ENCODE measurements at regions not wholly inside any gene's neighbourhood (a gene's known extent, or its start where the extent isn't known, plus 50 kb on each side); places are given as distances from the start of the nearest gene placed in this dataset.
"Not testable (repeated sequence)": the region's sequence is repeated elsewhere in the genome, so short reads cannot be mapped to it uniquely, and the experiment has no call there.

- DNase-seq: no peak
These were observed 251.0 kb upstream of the CWC22 start for GRCh38 chr2:180258041-180258537.

- DNase-seq: no peak
These were observed 250.2 kb upstream of the CWC22 start for GRCh38 chr2:180257247-180257646.

DNA sequence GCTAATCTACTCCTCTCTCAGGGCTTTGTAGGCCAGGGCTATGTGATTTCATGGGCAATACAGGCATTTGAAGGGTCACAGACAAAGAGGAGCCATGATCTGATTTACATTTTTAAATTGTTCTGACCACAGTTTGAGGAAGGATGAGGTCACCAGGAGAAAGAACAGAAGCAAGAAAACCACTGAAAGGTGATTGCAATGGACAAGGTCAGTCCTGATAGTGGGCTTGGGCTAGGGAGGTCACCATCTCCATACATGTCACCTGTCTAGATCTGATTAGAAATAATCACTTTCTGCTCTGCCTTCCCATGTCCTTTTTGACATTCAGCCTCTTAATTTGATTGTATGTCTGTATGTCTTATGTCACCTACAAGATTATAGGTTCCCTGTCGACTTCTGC lies 248.9 kb upstream of the CWC22 start:
- no peak for DNase-seq

DNA sequence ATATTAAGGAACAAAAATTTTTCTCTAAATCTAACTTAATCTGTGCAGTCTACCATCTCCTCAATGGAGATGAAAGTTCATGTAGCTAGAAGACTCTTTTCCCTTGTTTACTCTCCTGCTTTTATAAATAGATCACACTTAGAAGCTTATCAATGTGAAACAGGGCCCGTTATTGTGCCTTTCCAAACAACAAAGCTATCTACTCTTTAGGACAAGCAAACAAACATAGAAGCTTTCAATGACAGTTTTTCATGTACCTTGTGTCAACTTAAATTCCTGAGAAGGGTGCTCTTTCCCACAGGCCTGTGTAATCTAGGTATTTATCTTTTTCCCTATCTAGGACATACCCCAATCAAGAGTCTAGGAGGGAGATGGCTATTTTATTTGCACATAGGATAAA lies 247.8 kb upstream of the CWC22 start:
- DNase-seq: no peak

DNA sequence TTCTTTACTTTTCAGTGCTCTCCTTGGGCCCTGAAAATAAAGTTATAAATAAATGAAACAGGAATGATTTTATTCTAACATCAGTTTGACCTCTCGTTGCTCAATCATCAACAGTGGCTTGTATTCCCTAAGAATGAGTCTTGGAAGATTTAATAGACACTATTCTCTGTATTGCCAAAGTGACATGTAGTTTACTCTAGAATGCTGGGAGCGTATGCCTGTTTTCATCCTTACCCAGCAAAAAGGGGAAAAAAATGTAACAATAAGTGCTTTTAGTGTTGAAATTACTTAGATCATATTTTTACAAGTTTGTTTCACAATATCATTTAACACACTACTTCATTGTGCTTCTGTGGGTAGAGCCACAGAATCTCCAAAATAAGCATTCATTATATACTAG lies 240.6 kb upstream of the CWC22 start:
- DNase-seq: no peak

DNA sequence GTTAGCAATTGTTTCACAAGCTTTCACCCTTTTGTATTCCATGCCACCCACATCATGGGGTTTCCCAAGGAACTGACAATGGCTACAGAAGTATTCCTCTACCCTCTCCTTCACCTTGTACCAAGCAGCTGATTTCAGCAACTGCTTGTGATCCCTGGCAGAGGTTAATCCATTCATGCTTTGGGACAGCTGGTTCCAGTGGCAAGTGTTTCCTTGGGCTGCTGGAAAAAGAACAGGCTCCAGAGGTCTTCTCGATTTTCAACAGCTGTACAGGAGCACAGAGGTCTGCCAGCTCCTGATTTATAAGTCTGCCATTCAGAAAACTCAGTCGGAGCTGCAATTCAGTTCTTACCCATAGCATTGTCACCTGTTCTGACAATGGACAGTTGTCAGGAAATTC lies 239.2 kb upstream of the CWC22 start:
- no peak for DNase-seq

DNA sequence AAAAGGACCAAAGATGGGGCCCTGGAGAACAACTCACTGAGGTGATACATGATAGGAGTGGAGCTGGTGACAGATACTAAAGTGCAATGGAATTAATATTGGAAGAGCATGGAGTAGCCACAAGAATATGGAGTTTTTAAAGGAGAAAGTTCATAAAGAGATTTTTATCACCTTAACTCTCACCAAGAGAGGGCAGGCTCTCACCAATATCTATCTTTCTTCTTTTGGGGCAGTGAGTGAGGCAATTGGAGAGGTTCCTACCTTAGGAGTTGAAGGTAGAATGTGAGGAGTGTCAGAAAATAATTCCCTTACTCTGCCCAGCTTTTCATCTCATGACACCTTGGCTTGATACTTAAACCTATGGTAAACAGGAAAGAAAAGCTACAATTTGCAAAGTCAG lies 233.7 kb upstream of the CWC22 start:
- no peak for DNase-seq

- DNase-seq: no peak
These were observed 231.6 kb upstream of the CWC22 start for GRCh38 chr2:180238729-180239128.

DNA sequence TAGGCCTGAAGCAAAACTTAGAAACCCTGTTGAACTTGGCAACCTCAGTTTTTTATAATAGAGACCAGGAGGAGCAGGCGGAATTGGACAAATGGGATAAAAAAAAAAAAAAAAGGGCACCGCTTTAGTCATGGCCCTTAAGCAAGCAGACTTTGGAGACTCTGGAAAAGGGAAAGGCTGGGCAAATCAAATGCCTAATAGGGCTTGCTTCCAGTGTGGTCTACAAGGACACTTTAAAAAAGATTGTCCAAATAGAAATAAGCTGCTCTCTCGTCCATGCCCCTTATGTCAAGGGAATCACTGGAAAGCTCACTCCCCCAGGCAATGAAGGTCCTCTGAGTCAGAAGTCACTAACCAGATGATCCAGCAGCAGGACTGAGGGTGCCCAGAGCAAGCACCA lies 229.0 kb upstream of the CWC22 start:
- not testable (repeated sequence) for DNase-seq

DNA sequence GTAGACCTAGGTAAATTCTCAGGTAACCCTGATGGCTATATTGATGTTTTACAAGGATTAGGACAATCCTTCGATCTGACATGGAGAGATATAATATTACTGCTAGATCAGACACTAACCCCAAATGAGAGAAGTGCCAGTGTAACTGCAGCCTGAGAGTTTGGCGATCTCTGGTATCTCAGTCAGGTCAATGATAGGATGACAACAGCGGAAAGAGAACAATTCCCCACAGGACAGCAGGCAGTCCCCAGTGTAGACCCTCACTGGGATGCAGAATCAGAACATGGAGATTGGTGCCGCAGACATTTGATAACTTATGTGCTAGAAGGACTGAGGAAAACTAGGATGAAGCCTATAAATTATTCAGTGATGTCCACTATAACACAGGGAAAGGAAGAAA lies 228.4 kb upstream of the CWC22 start:
- DNase-seq: not testable (repeated sequence)

DNA sequence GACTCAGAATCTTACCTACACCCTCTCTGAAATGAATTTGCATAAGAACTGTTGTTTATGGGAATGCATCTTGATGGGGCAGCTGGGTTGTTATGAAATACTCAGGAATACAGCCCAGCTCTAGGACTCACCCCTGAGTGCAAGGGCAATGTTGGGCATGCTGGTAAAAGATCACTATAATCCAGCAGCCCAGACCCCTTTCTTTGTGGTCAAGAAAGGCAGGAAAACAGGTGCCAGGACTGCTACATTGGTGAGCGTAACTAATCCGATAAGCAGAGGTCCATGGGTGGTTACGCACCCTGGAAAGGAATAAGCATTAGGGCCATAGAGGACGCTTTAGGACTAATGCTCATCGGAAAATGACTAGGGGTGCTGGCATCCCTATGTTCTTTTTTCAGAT lies 227.9 kb upstream of the CWC22 start:
- not testable (repeated sequence) for DNase-seq

- DNase-seq: no peak
These were observed 223.9 kb upstream of the CWC22 start for GRCh38 chr2:180231015-180231414.

GRCh38 chr2:180227461-180227860 lies 220.4 kb upstream of the CWC22 start:
- no peak for DNase-seq

DNA sequence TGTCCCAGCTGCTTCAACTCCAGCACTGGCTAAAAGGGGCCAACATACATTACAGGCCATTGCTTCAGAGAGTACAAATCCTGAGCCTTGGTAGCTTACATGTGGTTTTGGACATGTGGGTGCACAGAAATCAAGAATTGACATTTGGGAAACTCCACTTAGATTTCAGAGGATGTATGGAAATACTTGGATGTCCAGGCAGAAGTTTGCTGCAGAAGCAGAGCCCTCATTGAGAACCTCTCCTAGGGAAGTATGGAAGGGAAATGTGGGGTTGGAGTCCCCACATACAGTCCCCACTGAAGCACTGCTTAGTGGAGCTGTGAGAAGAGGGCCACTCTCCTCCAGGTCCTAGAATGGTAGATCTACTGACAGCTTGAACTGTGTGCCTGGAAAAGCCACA lies 218.0 kb upstream of the CWC22 start:
- no peak for DNase-seq

- DNase-seq: no peak
These were observed 215.5 kb upstream of the CWC22 start for GRCh38 chr2:180222644-180223043.

DNA sequence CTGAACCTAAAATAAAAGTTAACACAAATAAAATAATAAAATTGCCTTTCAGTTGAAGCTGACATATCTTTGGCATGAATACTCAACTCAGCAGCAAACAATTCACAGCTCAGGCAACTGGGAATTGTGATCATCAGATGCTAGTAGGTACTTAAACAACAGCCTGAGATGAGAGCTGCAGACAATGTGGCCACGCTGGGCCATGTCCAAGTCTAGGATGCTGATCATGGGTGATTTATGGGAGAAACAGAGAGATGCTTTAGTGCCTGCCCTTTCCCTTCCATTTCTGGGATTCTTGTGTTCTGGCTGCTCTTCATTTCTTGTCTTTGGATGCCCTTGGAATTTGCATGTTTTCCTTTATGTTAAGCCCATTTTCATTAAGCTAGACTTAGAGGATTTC lies 212.4 kb upstream of the CWC22 start:
- no peak for DNase-seq

- DNase-seq: no peak
These were observed 201.7 kb upstream of the CWC22 start for GRCh38 chr2:180208841-180209240.

- no peak for DNase-seq
These were observed 198.6 kb upstream of the CWC22 start for GRCh38 chr2:180205621-180206235.

DNA sequence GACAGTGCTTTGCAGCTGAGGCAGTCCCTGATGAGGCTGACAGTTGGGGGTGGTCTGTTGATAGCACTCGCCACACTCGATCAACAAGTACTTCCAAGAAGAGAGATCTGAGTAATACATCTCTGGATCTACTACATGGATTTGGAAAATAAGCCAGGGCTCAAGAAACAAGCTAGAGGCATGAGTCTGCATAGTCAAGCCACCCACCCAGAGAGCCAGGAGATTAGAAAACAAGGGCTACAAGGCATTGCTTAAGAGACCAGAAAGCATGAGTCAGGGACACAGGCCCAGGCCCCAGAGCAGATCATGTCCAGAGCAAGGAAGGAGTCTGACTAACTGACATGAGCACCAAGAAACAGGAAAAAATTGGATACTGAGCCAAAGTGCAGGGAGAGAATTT lies 196.9 kb upstream of the CWC22 start:
- no peak for DNase-seq

GRCh38 chr2:180202467-180202951 lies 195.4 kb upstream of the CWC22 start:
- DNase-seq: no peak

- DNase-seq: no peak
These were observed 189.4 kb upstream of the CWC22 start for GRCh38 chr2:180196419-180196977.

DNA sequence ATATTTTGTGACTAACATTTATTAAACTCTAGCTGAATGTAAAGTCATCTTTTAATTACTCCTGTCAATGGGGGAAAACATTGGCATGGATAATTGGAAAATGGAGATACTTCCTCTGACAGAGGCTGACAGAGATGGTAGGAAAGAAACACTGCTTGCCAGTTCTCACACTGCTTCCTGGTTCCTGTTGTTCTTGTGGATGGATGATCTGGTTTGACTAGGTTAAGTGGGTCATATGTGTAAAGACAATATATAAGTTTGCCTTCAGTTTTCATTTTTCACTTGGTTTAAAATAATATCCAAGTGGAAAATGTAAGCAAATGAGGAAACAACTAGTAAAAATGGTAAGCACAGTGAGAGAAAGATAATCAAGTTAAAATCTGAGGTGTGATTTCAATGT lies 188.8 kb upstream of the CWC22 start:
- no peak for DNase-seq

GRCh38 chr2:180191432-180192124 lies 184.5 kb upstream of the CWC22 start:
- DNase-seq: no peak

- no peak for DNase-seq
These were observed 183.8 kb upstream of the CWC22 start for GRCh38 chr2:180190851-180191250.

All from T1000 (cell line).